ENCODE measurements at regions not wholly inside any gene's neighbourhood (a gene's known extent, or its start where the extent isn't known, plus 50 kb on each side); places are given as distances from the start of the nearest gene placed in this dataset.

DNA sequence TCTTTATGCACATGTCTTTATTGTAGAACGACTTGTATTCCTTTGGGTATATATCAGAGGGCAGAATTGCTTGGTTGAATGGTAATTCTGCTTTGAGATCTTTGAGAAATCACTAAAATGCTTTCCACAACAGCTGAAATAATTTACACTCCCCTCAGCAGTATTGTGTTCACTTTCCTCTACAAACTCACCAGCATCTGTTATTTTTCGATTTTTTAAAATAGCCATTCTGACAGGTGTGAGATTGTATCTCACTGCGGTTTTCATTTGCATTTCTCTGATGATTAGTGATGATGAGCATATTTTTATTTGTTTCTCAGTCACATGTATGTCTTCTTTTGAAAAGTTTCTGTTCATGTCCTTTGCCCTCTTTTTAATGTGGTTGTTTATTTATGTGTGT, 459.8 kb downstream of the PABPC4L start:
- dilution Hi-C loops (cut with MboI; ENCODE audit: extremely low pct_ligation_motif_present, low sequenced_read_pairs), result no loop called here
- H2AFZ ChIP-seq (ENCODE audit: low read depth, low read length), result no peak overlapping the region

More for the DNA sequence above, 459.8 kb downstream of the PABPC4L start:
- Histone ChIP-seq H3K79me2 (ENCODE audit: control insufficient read depth, insufficient read depth, low read length) (no peaks in the 10 kb centered on the region), H3K27me3 (ENCODE audit: control insufficient read depth in 2 of 2, insufficient read depth in 2 of 2, low read length in 2 of 2) (no peaks in the 10 kb centered on the region), H3K9me1 (replicated peaks; ENCODE audit: control insufficient read depth, extremely low read depth, insufficient read depth, low read length) (no peaks in the 10 kb centered on the region), H3K36me3 (ENCODE audit: control insufficient read depth in 2 of 2, extremely low read depth in 1 of 2, insufficient read depth in 2 of 2, low read length in 2 of 2) (no peaks in the 10 kb centered on the region), H4K20me1 (replicated peaks; ENCODE audit: control insufficient read depth, extremely low read depth, insufficient read depth, low read length) (no peaks in the 10 kb centered on the region), H3K9me3 (replicated peaks; ENCODE audit: control insufficient read depth, insufficient read depth, low read length) (no peaks in the 10 kb centered on the region), H3K4me2 (ENCODE audit: insufficient read depth, low read length) (no peak overlapping the region), H3K4me3 (replicated peaks in 1 of 3; ENCODE audit: insufficient read depth in 1 of 3, low read depth in 1 of 3, low read length in 3 of 3) (no peak overlapping the region), H3K9ac (replicated peaks; ENCODE audit: extremely low read depth, insufficient read depth, low read length) (no peak overlapping the region), H3K4me1 (ENCODE audit: control insufficient read depth, extremely low read depth, insufficient read depth, low read length) (no peaks in the 10 kb centered on the region), H3K27ac (ENCODE audit: insufficient read depth, low read depth, low read length) (no peak overlapping the region)
- FAIRE-seq (no peak), DNase-seq (ENCODE audit: low read depth, low spot score) (no peak)
- intact Hi-C loops (cut with micrococcal nuclease), result no loop called here
- no peak for TF ChIP-seq POLR2A (IDR thresholded peaks at IDR 0.05; ENCODE audit: low read depth, low read length)
- TF ChIP-seq FOS (IDR thresholded peaks at IDR 0.05; ENCODE audit: borderline replicate concordance, insufficient read depth, low read length), result no peak
- no peak for TF ChIP-seq JUN (IDR thresholded peaks at IDR 0.05; ENCODE audit: borderline replicate concordance, insufficient read depth, insufficient read length, low read depth)
- TF ChIP-seq, protein P1, sequence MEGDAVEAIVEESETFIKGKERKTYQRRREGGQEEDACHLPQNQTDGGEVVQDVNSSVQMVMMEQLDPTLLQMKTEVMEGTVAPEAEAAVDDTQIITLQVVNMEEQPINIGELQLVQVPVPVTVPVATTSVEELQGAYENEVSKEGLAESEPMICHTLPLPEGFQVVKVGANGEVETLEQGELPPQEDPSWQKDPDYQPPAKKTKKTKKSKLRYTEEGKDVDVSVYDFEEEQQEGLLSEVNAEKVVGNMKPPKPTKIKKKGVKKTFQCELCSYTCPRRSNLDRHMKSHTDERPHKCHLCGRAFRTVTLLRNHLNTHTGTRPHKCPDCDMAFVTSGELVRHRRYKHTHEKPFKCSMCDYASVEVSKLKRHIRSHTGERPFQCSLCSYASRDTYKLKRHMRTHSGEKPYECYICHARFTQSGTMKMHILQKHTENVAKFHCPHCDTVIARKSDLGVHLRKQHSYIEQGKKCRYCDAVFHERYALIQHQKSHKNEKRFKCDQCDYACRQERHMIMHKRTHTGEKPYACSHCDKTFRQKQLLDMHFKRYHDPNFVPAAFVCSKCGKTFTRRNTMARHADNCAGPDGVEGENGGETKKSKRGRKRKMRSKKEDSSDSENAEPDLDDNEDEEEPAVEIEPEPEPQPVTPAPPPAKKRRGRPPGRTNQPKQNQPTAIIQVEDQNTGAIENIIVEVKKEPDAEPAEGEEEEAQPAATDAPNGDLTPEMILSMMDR (IDR thresholded peaks at IDR 0.05; ENCODE audit: extremely low read depth in 1 of 2, insufficient read depth in 1 of 2, low read depth in 1 of 2, low read length in 2 of 2), result no peak
- TF ChIP-seq MYC (IDR thresholded peaks at IDR 0.05; ENCODE audit: low read depth, low read length), result no peak
- TF ChIP-seq, protein P2, sequence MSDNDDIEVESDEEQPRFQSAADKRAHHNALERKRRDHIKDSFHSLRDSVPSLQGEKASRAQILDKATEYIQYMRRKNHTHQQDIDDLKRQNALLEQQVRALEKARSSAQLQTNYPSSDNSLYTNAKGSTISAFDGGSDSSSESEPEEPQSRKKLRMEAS (IDR thresholded peaks at IDR 0.05; ENCODE audit: insufficient read depth, insufficient read length), result no peak
- TF ChIP-seq GATA2 (IDR thresholded peaks at IDR 0.05; ENCODE audit: insufficient read depth, insufficient read length, low read depth, low read length), result no peak
- TF ChIP-seq EZH2 (IDR thresholded peaks at IDR 0.05; ENCODE audit: borderline replicate concordance, low read depth, low read length, severe bottlenecking), result no peak
- TF ChIP-seq POLR2AphosphoS5 (IDR thresholded peaks at IDR 0.05; ENCODE audit: insufficient read depth, low read depth, low read length), result no peak
- POLR2A ChIA-PET, result no interaction called here
- CTCF ChIA-PET, result no interaction called here
- BruUV-seq (replicated peaks), result no TSS peak
